HL-60 (cell line): ENCODE measurements at regions not wholly inside any gene's neighbourhood (a gene's known extent, or its start where the extent isn't known, plus 50 kb on each side); places are given as distances from the start of the nearest gene placed in this dataset.

Source experiments
- CTCF ChIP-seq: IDR thresholded peaks from one replicate; pipeline ENCODE4 v1.5.1; 2011; ENCODE audit warnings: low read length, control low read depth, inconsistent platforms; ENCODE audit not compliant: insufficient read depth
- POLR2AphosphoS5 ChIP-seq: IDR thresholded peaks from 2 replicates; pipeline ENCODE4 v1.6.1; 2012; ENCODE audit warnings: low read depth

GRCh38 chr9:31394015-31394473, 990.4 kb upstream of the ACO1 start:
- TF ChIP-seq POLR2AphosphoS5 (no peak), CTCF (no peak)
